ENCODE measurements at regions not wholly inside any gene's neighbourhood (a gene's known extent, or its start where the extent isn't known, plus 50 kb on each side); places are given as distances from the start of the nearest gene placed in this dataset.

GRCh38 chr15:46329876-46330275 is 695.0 kb downstream of the SQOR start:
- TF ChIP-seq CTCF (IDR thresholded peaks at IDR 0.05; ENCODE audit: low read length) (no peak), EZH2 (IDR thresholded peaks at IDR 0.05; ENCODE audit: borderline replicate concordance, low read length) (no peak)
